Neural cell (in vitro differentiated cells): ENCODE measurements at regions not wholly inside any gene's neighbourhood (a gene's known extent, or its start where the extent isn't known, plus 50 kb on each side); places are given as distances from the start of the nearest gene placed in this dataset.

Experiments
- H2AFZ ChIP-seq: fragments of 200-600, 300-800 bp; sonication (generic), shearing (Covaris generic); 2 replicates; pipeline ENCODE4 v1.6.0; 2014; ENCODE audit warnings: low read depth, mild to moderate bottlenecking, antibody characterized with exemption, low read length, moderate library complexity
- H3F3A ChIP-seq: fragments of 200-600 bp; shearing (Covaris generic); 2 replicates; pipeline ENCODE4 v1.6.1; 2016; ENCODE audit warnings: mild to moderate bottlenecking, moderate library complexity, mixed read lengths, antibody characterized with exemption, low read length; ENCODE audit not compliant: insufficient read depth, poor library complexity, severe bottlenecking
- H3K27ac ChIP-seq: fragments of 200-600, 300-800 bp; sonication (generic), shearing (Covaris generic); 2 replicates; pipeline ENCODE4 v1.5.1; 2014; ENCODE audit warnings: mild to moderate bottlenecking, low read length, moderate library complexity
- H3K27me3 ChIP-seq: fragments of 300-800, 200-600 bp; sonication (generic), shearing (Covaris generic); 2 replicates; pipeline ENCODE4 v1.6.0; 2014; ENCODE audit warnings: mild to moderate bottlenecking, low read depth, low read length, moderate library complexity; ENCODE audit not compliant: insufficient read depth
- H3K36me3 ChIP-seq: fragments of 300-800, 200-600 bp; sonication (generic), shearing (Covaris generic); 2 replicates; pipeline ENCODE4 v1.5.1; 2014; ENCODE audit warnings: mild to moderate bottlenecking, antibody characterized with exemption, low read length, moderate library complexity; ENCODE audit not compliant: insufficient read depth
- H3K4me2 ChIP-seq: fragments of 300-800, 200-600 bp; sonication (generic), shearing (Covaris generic); 2 replicates; pipeline ENCODE4 v1.6.0; 2014; ENCODE audit warnings: mild to moderate bottlenecking, low read length
- H3K4me3 ChIP-seq: fragments of 300-800, 200-600 bp; sonication (generic), shearing (Covaris generic); 2 replicates; pipeline ENCODE4 v1.5.1; 2014; ENCODE audit warnings: mild to moderate bottlenecking, low read length, moderate library complexity
- H3K79me2 ChIP-seq: fragments of 200-600 bp; shearing (Covaris generic); replicated peaks from 2 replicates; pipeline ENCODE4 v1.6.0; 2014; ENCODE audit warnings: mild to moderate bottlenecking, low read length, moderate library complexity; ENCODE audit not compliant: insufficient read depth
- H3K9ac ChIP-seq: fragments of 300-800, 200-600 bp; sonication (generic), shearing (Covaris generic); 2 replicates; pipeline ENCODE4 v1.6.1; 2016; ENCODE audit warnings: mild to moderate bottlenecking, low read length, mixed read lengths
- H3K9me2 ChIP-seq: fragments of 200-600 bp; shearing (Covaris generic); 2 replicates; pipeline ENCODE4 v1.6.1; 2016; ENCODE audit warnings: mild to moderate bottlenecking, low read length, mixed read lengths; ENCODE audit not compliant: insufficient read depth
- H3K9me3 ChIP-seq: fragments of 200-600, 300-800 bp; sonication (generic), shearing (Covaris generic); 2 replicates; pipeline ENCODE4 v1.6.1; 2016; ENCODE audit warnings: mild to moderate bottlenecking, mixed run types, low read length, moderate library complexity, mixed read lengths
- H4K20me1 ChIP-seq: fragments of 200-600 bp; shearing (Covaris generic); 2 replicates; pipeline ENCODE4 v1.6.1; 2016; ENCODE audit warnings: mild to moderate bottlenecking, mixed run types; ENCODE audit not compliant: insufficient read depth
- CTCF ChIP-seq: fragments of 450-650 bp; IDR thresholded peaks from 2 replicates; pipeline ENCODE4 v1.5.1; 2014; ENCODE audit warnings: antibody characterized with exemption, mild to moderate bottlenecking, moderate library complexity; ENCODE audit not compliant: poor library complexity, severe bottlenecking
- EP300 ChIP-seq: fragments of 450-650 bp; conservative IDR thresholded peaks from 2 replicates; pipeline ENCODE4 v1.6.1; 2014; ENCODE audit warnings: antibody characterized with exemption, mild to moderate bottlenecking, moderate library complexity; ENCODE audit not compliant: poor library complexity, severe bottlenecking
- EZH2 ChIP-seq: fragments of 200-600, 300-800 bp; shearing (Covaris generic), sonication (generic); IDR thresholded peaks from 2 replicates; pipeline ENCODE4 v1.6.1; 2014; ENCODE audit warnings: antibody characterized with exemption, low read length, borderline replicate concordance, mild to moderate bottlenecking; ENCODE audit not compliant: insufficient read depth, poor library complexity, severe bottlenecking
- MXI1 ChIP-seq: fragments of 450-650 bp; conservative IDR thresholded peaks from 2 replicates; pipeline ENCODE4 v1.6.1; 2014; ENCODE audit warnings: antibody characterized with exemption, mild to moderate bottlenecking; ENCODE audit not compliant: poor library complexity, severe bottlenecking
- POLR2AphosphoS5 ChIP-seq: IDR thresholded peaks from 2 replicates; pipeline ENCODE4 v1.6.1; 2012
- SMC3 ChIP-seq: fragments of 450-650 bp; conservative IDR thresholded peaks from 2 replicates; pipeline ENCODE4 v1.6.1; 2014; ENCODE audit warnings: antibody characterized with exemption, mild to moderate bottlenecking, moderate library complexity; ENCODE audit not compliant: poor library complexity
- TAF1 ChIP-seq: IDR thresholded peaks from 2 replicates; pipeline ENCODE4 v1.6.1; 2012; ENCODE audit warnings: low read depth
- TF ChIP-seq, protein P1 (sequence below): IDR thresholded peaks from 2 replicates; pipeline ENCODE4 v1.6.1; 2012; ENCODE audit warnings: borderline replicate concordance

- no peak overlapping the region for H3K27ac ChIP-seq
- no peaks in the 10 kb centered on the region for H3K27me3 ChIP-seq
- no peaks in the 10 kb centered on the region for H3K79me2 ChIP-seq
- H2AFZ ChIP-seq: no peak overlapping the region
- no peak overlapping the region for H3K4me3 ChIP-seq
- H4K20me1 ChIP-seq: no peaks in the 10 kb centered on the region
- no peaks in the 10 kb centered on the region for H3K9me3 ChIP-seq
- TF ChIP-seq, protein P1, sequence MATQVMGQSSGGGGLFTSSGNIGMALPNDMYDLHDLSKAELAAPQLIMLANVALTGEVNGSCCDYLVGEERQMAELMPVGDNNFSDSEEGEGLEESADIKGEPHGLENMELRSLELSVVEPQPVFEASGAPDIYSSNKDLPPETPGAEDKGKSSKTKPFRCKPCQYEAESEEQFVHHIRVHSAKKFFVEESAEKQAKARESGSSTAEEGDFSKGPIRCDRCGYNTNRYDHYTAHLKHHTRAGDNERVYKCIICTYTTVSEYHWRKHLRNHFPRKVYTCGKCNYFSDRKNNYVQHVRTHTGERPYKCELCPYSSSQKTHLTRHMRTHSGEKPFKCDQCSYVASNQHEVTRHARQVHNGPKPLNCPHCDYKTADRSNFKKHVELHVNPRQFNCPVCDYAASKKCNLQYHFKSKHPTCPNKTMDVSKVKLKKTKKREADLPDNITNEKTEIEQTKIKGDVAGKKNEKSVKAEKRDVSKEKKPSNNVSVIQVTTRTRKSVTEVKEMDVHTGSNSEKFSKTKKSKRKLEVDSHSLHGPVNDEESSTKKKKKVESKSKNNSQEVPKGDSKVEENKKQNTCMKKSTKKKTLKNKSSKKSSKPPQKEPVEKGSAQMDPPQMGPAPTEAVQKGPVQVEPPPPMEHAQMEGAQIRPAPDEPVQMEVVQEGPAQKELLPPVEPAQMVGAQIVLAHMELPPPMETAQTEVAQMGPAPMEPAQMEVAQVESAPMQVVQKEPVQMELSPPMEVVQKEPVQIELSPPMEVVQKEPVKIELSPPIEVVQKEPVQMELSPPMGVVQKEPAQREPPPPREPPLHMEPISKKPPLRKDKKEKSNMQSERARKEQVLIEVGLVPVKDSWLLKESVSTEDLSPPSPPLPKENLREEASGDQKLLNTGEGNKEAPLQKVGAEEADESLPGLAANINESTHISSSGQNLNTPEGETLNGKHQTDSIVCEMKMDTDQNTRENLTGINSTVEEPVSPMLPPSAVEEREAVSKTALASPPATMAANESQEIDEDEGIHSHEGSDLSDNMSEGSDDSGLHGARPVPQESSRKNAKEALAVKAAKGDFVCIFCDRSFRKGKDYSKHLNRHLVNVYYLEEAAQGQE: no peak
- TF ChIP-seq CTCF (no peak), MXI1 (no peak), EZH2 (no peak)
- no peaks in the 10 kb centered on the region for H3F3A ChIP-seq
- H3K36me3 ChIP-seq: no peaks in the 10 kb centered on the region
- no peak overlapping the region for H3K9ac ChIP-seq
- H3K9me2 ChIP-seq: no peaks in the 10 kb centered on the region
- H3K4me2 ChIP-seq: no peak overlapping the region
Measured at GRCh38 chr18:11271954-11272353, 122.6 kb upstream of the PIEZO2 start.

GRCh38 chr18:11269257-11269656 lies 119.9 kb upstream of the PIEZO2 start:
- H3K27ac ChIP-seq: no peak overlapping the region
- H3F3A ChIP-seq: no peaks in the 10 kb centered on the region
- no peaks in the 10 kb centered on the region for H4K20me1 ChIP-seq
- no peak overlapping the region for H3K4me3 ChIP-seq
- no peaks in the 10 kb centered on the region for H3K27me3 ChIP-seq
- H2AFZ ChIP-seq: no peak overlapping the region
- no peak overlapping the region for H3K9ac ChIP-seq
- TF ChIP-seq EZH2: no peak
- TF ChIP-seq TAF1: no peak
- no peak for TF ChIP-seq SMC3
- TF ChIP-seq POLR2AphosphoS5: no peak
- TF ChIP-seq CTCF: no peak
- TF ChIP-seq MXI1: no peak
- no peak for TF ChIP-seq EP300
- no peaks in the 10 kb centered on the region for H3K79me2 ChIP-seq
- H3K4me2 ChIP-seq: no peak overlapping the region
- no peaks in the 10 kb centered on the region for H3K36me3 ChIP-seq
- no peaks in the 10 kb centered on the region for H3K9me3 ChIP-seq
- H3K9me2 ChIP-seq: no peaks in the 10 kb centered on the region
